GM13976 (cell line): ENCODE measurements at regions not wholly inside any gene's neighbourhood (a gene's known extent, or its start where the extent isn't known, plus 50 kb on each side); places are given as distances from the start of the nearest gene placed in this dataset.
"Not testable (repeated sequence)": the region's sequence is repeated elsewhere in the genome, so short reads cannot be mapped to it uniquely, and the experiment has no call there.

Source experiments
- DNase-seq: peaks from one replicate; pipeline ENCODE4 v3.0.0; 2012; ENCODE audit warnings: low spot score
- CTCF ChIP-seq: IDR thresholded peaks from 2 replicates; pipeline ENCODE4 v1.5.1; 2012; ENCODE audit warnings: borderline replicate concordance, mild to moderate bottlenecking; ENCODE audit not compliant: insufficient read depth; ENCODE audit errors: extremely low read depth, missing control alignments, control extremely low read depth
- in situ Hi-C: fragments of 300-500 bp; cut with MboI; formaldehyde crosslinking; loops from one replicate; pipeline ENCODE4 v1.12.0; 2022; ENCODE audit warnings: low sequenced_read_pairs, mixed read lengths, inconsistent platforms; ENCODE audit not compliant: unreplicated experiment

GRCh38 chr11:106523921-106524320 is 446.5 kb downstream of the AASDHPPT start:
- no peak for TF ChIP-seq CTCF
- no peak for DNase-seq
- in situ Hi-C loops, result no loop called here

GRCh38 chr11:106524436-106524835 is 447.0 kb downstream of the AASDHPPT start:
- no peak for TF ChIP-seq CTCF
- no peak for DNase-seq
- in situ Hi-C loops, result no loop called here

- DNase-seq, in situ Hi-C loops: not testable (repeated sequence)
Measured at GRCh38 chr11:106531648-106532047, 454.2 kb downstream of the AASDHPPT start.

- in situ Hi-C loops, result no loop called here
Measured at GRCh38 chr11:106533046-106533445, 455.6 kb downstream of the AASDHPPT start.

GRCh38 chr11:106540001-106540400 is 462.5 kb downstream of the AASDHPPT start:
- in situ Hi-C loops, result no loop called here

More at GRCh38 chr11:106533046-106533445, 455.6 kb downstream of the AASDHPPT start:
- no peak for DNase-seq
- no peak for TF ChIP-seq CTCF

GRCh38 chr11:106548406-106548805 is 469.9 kb downstream of the GUCY1A2 start:
- no peak for TF ChIP-seq CTCF
- in situ Hi-C loops, result no loop called here
- DNase-seq, result no peak

More at GRCh38 chr11:106540001-106540400, 462.5 kb downstream of the AASDHPPT start:
- no peak for TF ChIP-seq CTCF
- no peak for DNase-seq

- in situ Hi-C loops, result no loop called here
- TF ChIP-seq CTCF, result no peak
- DNase-seq, result no peak
Measured at GRCh38 chr11:106551744-106552673, 466.3 kb downstream of the GUCY1A2 start.
